ENCODE measurements at regions not wholly inside any gene's neighbourhood (a gene's known extent, or its start where the extent isn't known, plus 50 kb on each side); places are given as distances from the start of the nearest gene placed in this dataset.

DNA sequence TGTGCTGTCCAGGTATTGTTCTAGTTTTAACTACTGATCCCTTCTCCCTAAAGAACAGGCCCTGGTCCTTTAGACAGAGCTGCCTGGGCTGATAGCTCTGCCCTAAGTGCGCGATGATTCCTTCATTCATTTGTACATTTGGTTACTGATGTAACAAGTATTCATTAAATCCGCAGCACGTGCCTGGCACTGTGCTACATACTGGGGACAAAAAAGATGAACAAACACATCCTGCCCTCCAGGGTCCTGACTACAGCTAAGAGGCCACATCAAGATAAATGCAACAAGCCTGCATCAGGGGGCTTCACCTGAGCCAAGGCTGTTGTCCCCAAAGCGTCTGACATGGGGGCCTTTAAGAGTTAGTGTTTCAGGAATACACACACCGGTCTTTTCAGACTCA is 99.0 kb upstream of the PODXL start:
- Histone ChIP-seq H3K9me3 (ENCODE audit: control insufficient read depth, insufficient read depth, low read length) (no peaks in the 10 kb centered on the region), H3K4me1 (ENCODE audit: control insufficient read depth, low read length) (no peaks in the 10 kb centered on the region), H3K9me2 (replicated peaks; ENCODE audit: control insufficient read depth, low read length) (no peaks in the 10 kb centered on the region), H3K27ac (ENCODE audit: low read depth, low read length) (no peak overlapping the region), H3K4me3 (ENCODE audit: low read length) (no peak overlapping the region), H3K79me2 (ENCODE audit: control insufficient read depth, low read length) (no peaks in the 10 kb centered on the region), H3K27me3 (ENCODE audit: control insufficient read depth, low read length) (0 out of 2 replicates have a peak, but pooled peaks cover 3% of the 10 kb centered on the region), H3K4me2 (ENCODE audit: low read length) (no peak overlapping the region), H3K36me3 (ENCODE audit: control insufficient read depth, low read length) (no peaks in the 10 kb centered on the region), H3F3A (ENCODE audit: control insufficient read depth, insufficient read depth) (no peaks in the 10 kb centered on the region), H4K20me1 (ENCODE audit: control insufficient read depth, insufficient read depth, low read depth, low read length) (no peaks in the 10 kb centered on the region)
- TF ChIP-seq, protein P1, sequence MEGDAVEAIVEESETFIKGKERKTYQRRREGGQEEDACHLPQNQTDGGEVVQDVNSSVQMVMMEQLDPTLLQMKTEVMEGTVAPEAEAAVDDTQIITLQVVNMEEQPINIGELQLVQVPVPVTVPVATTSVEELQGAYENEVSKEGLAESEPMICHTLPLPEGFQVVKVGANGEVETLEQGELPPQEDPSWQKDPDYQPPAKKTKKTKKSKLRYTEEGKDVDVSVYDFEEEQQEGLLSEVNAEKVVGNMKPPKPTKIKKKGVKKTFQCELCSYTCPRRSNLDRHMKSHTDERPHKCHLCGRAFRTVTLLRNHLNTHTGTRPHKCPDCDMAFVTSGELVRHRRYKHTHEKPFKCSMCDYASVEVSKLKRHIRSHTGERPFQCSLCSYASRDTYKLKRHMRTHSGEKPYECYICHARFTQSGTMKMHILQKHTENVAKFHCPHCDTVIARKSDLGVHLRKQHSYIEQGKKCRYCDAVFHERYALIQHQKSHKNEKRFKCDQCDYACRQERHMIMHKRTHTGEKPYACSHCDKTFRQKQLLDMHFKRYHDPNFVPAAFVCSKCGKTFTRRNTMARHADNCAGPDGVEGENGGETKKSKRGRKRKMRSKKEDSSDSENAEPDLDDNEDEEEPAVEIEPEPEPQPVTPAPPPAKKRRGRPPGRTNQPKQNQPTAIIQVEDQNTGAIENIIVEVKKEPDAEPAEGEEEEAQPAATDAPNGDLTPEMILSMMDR (IDR thresholded peaks at IDR 0.05; ENCODE audit: low read depth, low read length, poor library complexity, severe bottlenecking): no peak
- TF ChIP-seq EZH2phosphoT487 (IDR thresholded peaks at IDR 0.05; ENCODE audit: borderline replicate concordance, low read length): no peak

DNA sequence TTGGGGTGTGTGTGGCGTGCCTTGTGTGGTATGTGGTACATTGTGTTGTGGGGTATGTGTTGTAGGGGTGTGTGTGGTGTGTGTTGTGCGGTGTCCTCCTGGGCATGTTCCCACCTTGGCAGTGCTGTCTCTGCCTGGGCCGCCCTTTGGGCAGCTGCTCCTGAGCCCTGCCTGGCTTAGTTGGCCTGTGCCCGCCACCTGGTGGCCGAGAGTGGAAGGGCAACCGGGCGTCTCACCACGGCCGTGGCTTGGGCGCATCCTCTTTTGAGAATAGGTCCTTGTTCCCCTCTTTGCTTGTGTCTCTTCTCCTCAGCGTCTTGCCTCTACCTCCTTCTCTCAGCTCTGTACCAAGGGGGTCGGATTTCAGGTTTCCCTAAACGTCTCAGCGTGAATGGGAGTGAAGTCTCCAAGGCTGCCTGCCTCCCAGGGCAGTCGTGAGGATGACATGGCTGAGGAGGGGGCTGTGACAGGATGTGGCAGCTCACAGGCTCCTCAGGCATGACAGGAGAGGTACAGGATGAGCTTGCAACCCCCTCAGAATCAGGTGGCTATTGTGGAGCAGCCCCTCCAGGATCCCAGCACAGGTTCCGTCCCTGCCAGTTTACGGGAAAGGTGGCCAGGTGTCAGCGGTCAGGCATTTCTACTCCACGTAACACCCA is 98.4 kb upstream of the PODXL start:
- H3K9me2 ChIP-seq (replicated peaks; ENCODE audit: control insufficient read depth, low read length): no peaks in the 10 kb centered on the region
- no peaks in the 10 kb centered on the region for H3K79me2 ChIP-seq (ENCODE audit: control insufficient read depth, low read length)
- no peaks in the 10 kb centered on the region for H3K4me1 ChIP-seq (ENCODE audit: control insufficient read depth, low read length)
- H3K4me3 ChIP-seq (ENCODE audit: low read length): no peak overlapping the region
- H3K27ac ChIP-seq (ENCODE audit: low read depth, low read length): no peak overlapping the region
- no peaks in the 10 kb centered on the region for H3K36me3 ChIP-seq (ENCODE audit: control insufficient read depth, low read length)
- no peaks in the 10 kb centered on the region for H3F3A ChIP-seq (ENCODE audit: control insufficient read depth, insufficient read depth)
- TF ChIP-seq, protein P1 (IDR thresholded peaks at IDR 0.05; ENCODE audit: low read depth, low read length, poor library complexity, severe bottlenecking): peak; percentile 96
- TF ChIP-seq EZH2phosphoT487 (IDR thresholded peaks at IDR 0.05; ENCODE audit: borderline replicate concordance, low read length): no peak
- H3K9me3 ChIP-seq (ENCODE audit: control insufficient read depth, insufficient read depth, low read length): no peaks in the 10 kb centered on the region
- H4K20me1 ChIP-seq (ENCODE audit: control insufficient read depth, insufficient read depth, low read depth, low read length): no peaks in the 10 kb centered on the region
- no peak overlapping the region for H3K4me2 ChIP-seq (ENCODE audit: low read length)
- H3K27me3 ChIP-seq (ENCODE audit: control insufficient read depth, low read length): 0 out of 2 replicates have a peak, but pooled peaks cover 3% of the 10 kb centered on the region

DNA sequence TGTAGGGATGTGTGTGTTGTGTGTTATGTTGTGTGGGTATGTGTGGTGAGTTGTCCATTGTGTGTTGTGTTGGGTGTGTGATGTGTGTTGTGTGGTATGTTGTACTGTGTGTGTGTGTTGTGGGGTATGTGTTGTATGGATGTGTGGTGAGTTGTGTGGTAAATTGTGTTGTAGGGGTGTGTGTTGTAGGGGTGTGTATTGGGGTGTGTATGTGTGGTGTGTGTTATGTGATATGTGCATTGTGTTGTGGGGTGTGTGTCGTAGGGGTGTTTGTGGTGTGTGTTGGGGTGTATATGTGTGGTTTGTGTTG is 97.8 kb upstream of the PODXL start:
- H3K36me3 ChIP-seq (ENCODE audit: control insufficient read depth, low read length): no peaks in the 10 kb centered on the region
- no peaks in the 10 kb centered on the region for H4K20me1 ChIP-seq (ENCODE audit: control insufficient read depth, insufficient read depth, low read depth, low read length)
- no peak overlapping the region for H3K27ac ChIP-seq (ENCODE audit: low read depth, low read length)
- 0 out of 2 replicates have a peak, but pooled peaks cover 3% of the 10 kb centered on the region for H3K27me3 ChIP-seq (ENCODE audit: control insufficient read depth, low read length)
- H3K4me3 ChIP-seq (ENCODE audit: low read length): no peak overlapping the region
- H3K4me2 ChIP-seq (ENCODE audit: low read length): no peak overlapping the region
- no peaks in the 10 kb centered on the region for H3K9me3 ChIP-seq (ENCODE audit: control insufficient read depth, insufficient read depth, low read length)
- no peaks in the 10 kb centered on the region for H3K4me1 ChIP-seq (ENCODE audit: control insufficient read depth, low read length)
- no peak for TF ChIP-seq EZH2phosphoT487 (IDR thresholded peaks at IDR 0.05; ENCODE audit: borderline replicate concordance, low read length)
- TF ChIP-seq, protein P1 (IDR thresholded peaks at IDR 0.05; ENCODE audit: low read depth, low read length, poor library complexity, severe bottlenecking): no peak
- no peaks in the 10 kb centered on the region for H3K79me2 ChIP-seq (ENCODE audit: control insufficient read depth, low read length)
- no peaks in the 10 kb centered on the region for H3K9me2 ChIP-seq (replicated peaks; ENCODE audit: control insufficient read depth, low read length)
- H3F3A ChIP-seq (ENCODE audit: control insufficient read depth, insufficient read depth): no peaks in the 10 kb centered on the region
